Stimulated activated naive CD4-positive, alpha-beta T cell (primary cell): ENCODE measurements at regions not wholly inside any gene's neighbourhood (a gene's known extent, or its start where the extent isn't known, plus 50 kb on each side); places are given as distances from the start of the nearest gene placed in this dataset.

ENCODE experiments used
- DNase-seq, 6 experiments: peaks; one replicate each; lab custom pipeline; 2025; lab: John Stamatoyannopoulos, UW

DNA sequence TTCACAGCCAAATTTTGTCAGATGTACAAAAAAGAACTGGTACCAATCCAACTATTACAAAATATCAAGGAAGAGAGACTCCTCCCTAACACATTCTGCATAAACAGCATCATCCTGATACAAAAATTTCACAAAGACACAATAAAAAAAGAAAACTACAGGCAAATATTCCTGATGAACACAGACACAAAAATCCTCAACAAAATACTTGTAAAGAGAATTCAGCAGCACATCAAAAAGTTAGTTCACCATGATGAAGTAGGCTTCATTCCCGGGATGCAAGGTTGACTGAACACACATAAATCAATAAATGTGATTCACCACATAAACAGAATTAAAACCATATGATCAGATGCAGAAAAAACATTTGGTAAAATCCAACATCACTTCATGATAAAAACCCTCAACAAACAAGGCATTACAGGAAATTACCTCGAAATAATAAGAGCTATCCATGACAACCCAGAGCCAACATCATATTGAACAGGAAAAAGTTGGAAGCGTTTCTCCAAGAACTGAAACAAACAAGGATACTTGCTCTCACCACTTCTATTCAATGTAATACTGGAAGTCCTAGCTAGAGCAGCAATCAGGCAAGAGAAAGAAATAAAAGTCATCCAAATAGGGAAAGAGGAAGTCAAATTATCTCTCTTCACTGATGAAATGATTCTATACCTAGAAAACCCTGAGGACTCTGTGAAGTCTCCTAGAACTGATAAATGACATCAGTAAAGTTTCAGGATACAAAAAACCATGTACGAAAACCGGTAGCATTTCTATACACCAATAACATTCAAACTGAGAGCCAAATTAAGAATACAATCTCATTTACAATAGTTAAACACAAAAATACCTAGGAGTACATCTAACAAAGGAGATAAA is 223.1 kb downstream of the REEP3 start:
- DNase-seq: no peak

DNA sequence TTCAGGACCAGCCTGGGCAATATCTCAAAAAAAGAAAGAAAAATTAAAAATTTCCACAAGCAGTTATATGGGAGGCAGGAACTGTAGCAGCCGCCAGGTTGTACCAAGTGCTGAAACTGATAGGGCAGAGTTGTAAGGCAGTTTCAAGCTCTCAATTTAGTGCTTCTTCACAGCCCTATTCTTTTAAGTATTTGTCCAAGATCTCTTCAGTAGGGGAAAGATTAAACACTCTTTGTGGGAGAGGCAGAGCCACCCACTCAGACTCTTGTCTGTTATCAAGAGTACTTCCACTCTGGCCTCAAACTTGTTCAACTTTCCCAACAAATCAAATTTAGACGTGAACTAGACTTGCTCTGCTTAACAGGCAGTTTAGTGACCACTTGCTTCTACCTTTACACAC is 228.7 kb downstream of the REEP3 start:
- DNase-seq: no peak

DNA sequence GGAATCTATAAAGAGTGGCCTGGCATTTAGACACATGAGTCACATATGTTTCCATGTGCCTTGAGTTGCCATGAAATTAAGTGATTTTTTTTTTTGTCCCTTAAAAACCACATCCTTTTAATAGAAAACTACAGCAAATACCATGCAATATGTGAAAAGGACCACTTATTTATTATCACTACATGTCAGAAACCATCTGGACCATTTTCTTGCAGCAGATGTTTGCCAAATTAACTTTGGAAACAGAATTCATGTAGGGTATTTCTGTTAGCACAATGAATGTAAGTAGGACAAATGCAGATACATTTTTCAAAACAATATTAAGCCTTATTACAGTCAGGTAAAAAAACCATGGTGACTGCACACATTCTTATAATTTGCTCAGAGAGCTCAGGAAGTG is 230.6 kb downstream of the REEP3 start:
- DNase-seq: no peak

DNA sequence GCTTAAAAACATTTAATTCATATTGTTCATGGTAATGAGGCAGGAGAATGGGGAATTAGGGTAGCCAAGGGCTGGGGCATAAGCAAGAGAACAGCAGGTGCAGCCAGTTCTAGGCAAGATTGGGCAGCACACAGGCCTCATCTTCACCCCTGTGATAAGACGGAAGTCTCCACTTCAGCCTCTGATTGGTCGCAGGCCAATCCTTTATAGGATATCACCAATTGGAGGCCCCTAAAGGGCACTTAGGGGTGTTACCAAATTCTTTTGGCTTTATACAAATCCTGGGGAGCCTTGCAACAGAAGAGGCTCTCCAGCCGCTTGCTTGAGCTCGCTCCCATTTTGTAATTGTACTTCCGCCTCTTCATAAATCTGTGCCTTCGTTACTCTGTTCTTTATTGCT is 231.1 kb downstream of the REEP3 start:
- DNase-seq: no peak

DNA sequence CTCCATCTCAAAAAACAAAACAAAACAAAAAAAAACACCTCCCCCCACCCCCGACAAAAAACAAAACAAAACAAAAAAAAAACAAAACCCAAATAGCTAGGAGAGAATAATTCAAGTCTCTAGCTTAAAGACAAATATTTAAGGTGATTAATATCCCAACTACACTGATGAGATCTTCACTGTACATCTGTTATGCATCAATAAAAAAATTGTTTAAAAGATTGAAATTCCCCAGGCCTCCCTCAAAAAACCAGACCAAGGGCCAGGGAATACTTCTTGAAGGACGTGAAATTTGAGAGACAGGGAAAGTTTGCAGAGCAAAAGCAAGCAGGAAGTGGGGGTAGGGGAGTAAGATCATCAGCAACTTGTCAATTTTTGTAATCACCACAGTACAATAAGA is 232.6 kb downstream of the REEP3 start:
- DNase-seq: no peak

DNA sequence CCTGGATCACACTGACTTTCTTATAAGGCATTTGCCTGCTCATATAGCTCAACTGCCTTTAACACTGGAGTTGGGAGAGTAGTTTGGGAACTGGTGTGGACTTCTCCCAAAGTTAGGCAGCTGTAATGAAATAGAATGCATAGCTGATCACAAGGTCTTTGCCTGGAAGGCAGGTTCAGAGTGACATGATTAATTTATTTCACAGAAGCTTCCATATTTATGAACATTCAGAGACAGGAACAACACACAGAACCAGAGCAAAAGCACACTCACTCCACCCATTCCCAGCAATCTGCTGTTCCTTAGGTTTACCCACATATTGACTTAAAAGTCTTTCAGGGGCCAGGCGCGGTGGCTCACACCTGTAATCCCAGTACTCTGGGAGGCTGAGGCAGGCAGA is 234.2 kb downstream of the REEP3 start:
- no peak for DNase-seq

DNA sequence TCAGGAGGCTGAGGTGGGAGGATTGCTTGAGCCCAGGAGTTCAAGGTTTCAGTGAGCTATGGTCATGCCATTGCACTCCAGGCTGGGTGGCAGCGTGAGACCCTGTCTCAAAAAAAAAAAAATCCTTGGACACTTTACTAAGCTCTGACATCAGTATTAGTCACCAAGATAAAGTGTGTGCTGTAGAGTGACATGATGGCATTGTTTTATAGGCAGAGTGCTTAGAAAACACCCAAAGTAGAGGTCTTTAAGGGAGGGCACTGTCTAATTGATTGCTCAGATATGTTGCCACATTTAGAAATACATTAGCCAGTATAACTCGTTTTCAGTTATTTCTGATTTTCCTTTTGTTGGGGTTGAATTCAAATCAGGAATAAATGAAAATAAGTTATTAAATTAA is 235.9 kb downstream of the REEP3 start:
- no peak for DNase-seq

DNA sequence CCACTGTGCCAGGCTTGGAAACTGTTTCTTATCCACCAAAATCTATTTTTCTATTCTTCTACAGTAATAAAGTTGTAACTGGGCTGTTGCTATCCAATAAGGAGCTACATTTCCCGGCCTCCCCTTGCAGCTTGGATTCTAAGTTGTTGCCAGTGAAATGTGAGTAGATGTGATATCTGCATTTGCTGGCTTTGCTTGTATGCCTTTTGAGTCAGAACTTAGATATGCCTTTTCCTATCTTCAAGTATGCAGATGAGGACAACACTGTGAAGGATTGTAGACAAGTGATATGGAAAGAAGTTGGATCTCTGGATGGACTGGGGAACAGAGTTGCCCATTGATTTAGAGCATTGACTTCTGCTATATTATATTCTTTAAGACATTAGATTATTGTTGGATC is 236.9 kb downstream of the REEP3 start:
- DNase-seq: no peak

DNA sequence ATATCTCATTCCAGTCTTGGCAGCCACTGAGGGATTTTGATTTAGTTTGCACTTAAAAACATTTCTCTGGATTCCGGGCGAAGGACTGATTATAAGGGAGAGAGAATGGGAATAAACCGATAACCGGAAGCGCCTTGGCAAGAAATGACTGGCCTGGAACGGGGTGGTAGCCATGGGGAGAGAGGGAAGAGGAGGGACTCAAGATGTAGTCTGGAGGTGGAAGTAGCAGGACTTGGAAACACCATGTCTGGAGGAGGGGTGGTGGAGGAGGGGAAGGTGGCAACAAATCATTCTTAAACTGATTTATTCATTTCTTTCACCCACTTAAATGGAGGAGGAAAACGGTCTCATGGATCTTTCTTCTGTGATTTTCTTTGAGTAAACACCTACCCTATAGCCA is 238.1 kb downstream of the REEP3 start:
- DNase-seq: no peak

DNA sequence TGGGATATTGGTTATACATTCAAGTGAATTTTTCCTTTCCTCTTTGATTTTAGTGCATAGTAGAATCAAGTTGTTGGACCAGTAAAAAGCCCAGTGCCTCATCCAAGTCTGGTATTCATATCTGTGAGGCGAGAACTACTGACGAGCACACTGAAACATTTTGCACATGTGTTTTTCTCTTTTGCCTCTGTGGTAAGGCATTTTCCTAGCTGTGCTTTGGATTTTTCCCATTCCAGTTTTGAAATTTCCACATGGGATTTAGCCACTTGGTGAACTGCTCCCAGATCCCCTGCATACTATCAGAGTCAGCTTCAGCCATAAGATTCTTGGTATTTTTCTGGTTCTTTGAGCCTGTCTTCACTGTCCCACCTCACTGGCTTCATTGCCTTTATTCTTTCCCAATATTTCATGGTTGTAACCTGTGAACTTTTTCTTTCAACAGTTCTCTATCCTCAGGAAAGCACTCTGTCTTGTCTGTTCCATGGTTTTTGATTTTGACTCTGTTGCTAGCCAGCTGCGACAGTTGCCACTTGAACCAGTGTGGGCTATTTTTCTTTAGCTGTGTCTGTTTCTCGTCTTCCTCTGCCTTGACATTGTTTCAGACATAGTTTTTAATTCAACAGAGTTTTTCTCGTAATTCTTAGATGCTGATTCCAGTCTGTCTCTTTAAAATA is 239.0 kb downstream of the REEP3 start:
- no peak for DNase-seq

DNA sequence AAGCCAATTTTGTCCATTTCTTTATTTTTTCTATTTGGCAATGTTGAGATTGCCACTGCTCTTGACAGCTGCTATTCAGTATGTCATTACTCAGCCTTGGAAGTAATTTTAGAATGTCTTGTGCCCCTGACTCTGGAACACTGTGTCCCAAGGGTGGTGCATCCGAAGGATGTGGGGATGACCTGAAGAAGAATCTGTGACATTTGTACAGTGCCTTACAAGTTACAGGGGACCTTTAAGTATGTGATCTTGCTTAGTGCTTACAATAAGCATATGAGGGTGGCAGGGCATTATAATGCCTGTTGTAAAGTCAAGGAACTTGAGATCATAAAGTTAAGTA is 239.5 kb downstream of the REEP3 start:
- DNase-seq: no peak

DNA sequence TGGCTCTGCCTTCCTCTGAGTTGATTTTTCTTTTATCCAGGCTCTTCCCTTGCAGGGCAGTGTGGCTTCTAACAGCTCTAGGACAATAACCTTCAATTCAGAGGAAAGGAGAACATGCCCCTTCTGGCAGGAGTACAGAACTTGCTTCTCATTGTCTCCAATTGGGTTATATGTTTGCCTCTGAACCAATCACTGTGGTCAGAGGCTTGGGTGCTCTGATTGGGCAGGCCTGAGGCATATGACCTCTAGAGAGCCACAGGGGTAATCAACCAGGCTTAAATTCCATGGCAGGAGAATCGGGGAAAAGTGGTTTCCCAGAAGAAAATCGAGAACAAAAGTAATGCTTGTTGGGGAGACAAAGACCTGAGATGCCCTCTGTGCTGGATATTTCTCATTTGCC is 240.0 kb downstream of the REEP3 start:
- no peak for DNase-seq

DNA sequence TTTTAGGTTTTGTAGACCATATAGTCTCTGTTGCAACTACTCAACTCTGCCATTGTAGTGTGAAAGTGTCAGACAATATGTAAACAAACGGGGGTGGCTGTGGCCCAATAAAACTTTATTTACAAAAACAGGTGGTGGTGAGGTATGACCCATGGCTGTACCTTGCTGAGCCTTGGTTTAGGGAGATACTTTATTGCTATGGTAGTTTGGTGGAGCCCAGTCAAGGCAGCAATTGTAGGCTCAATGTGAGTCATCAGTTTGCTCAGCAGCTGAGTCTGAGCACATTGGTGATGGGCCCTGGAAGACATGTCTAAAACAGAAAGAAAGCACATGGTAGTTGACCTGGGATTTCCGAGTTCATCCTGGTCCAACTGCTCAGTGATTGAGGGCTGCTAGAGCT is 242.5 kb downstream of the REEP3 start:
- no peak for DNase-seq

DNA sequence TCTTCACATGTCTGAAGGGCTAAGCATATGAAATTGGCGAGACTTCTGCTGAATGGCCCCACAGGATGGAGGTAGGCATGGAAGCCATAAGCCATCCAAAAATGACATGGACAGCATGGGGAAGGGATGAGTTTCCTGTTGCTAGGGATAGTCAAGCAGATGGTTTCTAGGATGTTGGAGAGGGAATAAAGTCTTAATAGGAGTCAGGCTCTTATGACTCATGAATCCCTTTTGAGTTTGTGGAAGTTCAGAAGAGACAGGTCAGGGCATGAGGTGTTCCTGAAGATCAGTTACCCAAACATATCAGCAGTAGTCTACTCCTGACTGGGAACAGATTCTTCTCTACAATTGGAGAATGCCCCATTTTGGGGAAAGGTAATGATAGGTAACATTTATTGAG is 243.9 kb downstream of the REEP3 start:
- DNase-seq: no peak

DNA sequence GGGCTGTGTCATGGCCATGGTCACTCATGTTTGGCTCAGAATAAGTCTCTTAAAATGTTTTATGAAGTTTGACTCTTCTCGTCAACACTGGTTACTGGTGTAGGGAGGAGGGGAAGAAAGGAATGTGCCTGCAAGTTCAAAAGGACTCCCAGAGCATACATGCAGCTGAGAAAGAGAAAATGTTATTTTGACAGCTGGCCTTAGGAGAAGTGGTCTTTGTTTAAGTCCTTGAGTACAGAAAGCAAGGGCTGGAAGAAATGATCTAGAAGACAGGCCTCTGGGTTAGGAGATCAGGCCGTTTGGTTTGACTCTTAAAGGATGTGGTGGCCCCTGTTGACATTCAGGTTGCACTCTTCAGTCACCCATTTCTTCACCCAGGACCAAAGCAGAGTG is 245.5 kb downstream of the REEP3 start:
- DNase-seq: no peak

DNA sequence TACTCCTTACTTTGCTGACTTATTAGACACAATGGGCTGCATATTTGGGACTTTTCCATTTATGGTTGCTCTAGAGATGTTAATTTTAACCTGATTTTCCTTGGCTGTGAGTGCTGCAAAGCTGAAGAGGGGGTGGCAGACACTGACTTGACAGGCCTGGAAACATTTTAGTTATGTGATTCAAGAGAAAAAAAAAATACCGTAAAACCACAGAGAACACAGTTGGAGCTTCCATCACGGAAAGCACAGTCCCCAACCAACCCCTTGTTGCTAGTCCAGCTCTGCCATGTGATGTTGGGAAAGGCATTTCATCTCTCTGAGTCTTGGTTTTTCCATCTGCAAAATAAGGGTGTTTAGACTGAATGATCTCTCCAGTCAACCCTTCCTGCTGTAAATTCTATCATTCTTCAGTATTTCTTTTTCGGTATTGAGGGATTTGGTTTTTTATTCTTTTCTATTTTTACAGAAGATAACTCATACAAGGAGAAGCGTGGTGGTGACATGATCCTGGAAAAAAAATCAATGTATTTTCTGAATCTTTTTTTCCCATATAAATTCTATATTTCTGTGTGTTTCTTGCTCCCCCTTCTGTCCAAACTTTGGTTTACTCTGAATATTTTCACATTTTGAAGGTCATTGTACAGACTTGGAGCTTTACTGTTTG is 246.1 kb downstream of the REEP3 start:
- DNase-seq: no peak

DNA sequence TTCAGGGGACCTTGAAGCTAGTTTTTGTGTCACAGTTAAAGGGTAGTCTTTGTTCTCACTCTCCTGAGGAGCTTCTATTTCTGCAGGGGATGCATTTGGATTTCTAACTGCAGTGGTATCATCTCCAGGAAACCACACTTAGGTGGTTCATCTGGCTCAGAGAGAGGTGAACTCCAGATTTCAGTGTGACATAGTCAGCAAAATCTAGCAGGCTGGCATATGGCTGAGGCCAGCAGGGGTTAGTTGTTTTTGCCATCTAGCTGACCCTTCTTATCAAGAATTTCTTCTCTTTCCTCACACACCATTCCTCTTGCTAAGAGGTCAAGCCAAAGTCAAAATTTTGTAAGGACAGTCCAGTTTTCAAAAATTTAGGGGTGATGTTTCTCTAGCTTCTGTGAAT is 248.2 kb downstream of the REEP3 start:
- DNase-seq: no peak

DNA sequence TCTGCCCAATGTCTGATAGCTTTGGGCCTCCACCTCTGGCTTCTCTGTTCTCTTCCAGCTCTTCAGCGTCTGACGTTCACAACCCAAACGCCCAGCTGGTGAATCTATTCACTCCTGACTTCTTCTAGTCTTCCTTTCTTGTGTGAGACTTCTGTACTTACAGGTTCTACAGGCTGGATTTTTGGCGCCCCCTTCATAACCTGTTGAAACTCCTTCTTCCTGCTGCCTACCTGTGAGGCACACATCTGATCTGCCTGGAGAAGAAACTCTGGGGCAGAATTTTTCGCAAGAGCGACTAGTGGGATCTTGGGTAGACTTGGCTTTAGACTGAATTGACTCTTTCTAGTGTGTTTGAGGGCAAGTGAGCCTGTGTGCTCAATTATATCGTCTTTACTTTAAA is 249.3 kb downstream of the REEP3 start:
- no peak for DNase-seq

DNA sequence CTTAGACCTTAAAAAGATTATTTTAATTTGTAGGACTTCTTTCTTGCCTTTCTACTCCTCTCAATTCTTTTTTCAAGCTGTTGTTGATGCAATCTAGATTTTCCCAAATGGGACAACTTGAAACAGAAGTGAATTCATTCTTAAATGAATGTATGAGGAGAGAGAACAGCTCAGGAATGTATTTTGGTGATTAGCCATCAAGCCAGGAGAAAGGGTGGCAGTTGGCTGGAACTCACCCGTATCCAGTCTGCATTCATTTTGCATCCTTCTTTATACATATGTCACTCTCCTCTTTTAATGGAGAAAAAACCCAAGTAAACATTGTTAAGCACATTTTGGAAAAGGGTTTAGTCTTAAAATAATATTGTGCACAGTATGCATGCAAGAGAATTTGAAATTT is 251.3 kb downstream of the REEP3 start:
- no peak for DNase-seq

DNA sequence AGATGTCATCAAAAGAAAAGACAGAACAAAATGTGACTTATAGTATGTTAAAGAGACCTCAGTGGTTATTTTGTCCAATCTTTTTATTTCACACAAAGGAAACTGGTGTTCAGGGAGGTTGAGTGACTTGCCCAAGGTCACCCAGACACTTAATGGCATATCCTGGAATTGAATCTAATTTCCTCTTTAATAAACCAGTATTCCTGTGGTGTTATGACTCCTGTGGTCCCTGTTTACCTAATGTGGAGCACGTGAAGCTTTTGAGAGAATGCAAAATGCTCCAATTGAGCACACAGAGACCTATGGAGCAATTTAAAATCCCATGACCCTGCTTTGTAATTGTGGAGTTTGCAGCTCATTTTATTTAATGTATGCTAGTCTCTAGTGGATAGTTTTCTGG is 251.9 kb downstream of the REEP3 start:
- DNase-seq: no peak

DNA sequence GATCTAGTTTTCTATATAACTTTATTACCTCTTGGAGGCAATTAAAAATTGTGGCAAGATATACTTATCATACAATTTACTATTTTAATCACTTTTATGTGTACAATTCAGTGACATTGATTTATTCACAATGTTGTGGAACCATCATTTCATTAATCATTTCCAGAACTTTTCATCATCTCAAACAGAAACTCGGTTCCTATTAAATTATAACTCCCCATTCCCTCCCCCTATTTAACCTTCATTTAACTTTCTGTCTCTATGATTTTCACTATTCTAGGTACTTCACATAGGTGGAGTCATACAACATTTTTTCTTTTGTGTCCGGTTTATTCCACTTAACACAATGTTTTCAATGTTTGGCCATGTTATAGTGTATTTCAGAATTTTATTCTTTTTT is 252.8 kb downstream of the REEP3 start:
- no peak for DNase-seq

DNA sequence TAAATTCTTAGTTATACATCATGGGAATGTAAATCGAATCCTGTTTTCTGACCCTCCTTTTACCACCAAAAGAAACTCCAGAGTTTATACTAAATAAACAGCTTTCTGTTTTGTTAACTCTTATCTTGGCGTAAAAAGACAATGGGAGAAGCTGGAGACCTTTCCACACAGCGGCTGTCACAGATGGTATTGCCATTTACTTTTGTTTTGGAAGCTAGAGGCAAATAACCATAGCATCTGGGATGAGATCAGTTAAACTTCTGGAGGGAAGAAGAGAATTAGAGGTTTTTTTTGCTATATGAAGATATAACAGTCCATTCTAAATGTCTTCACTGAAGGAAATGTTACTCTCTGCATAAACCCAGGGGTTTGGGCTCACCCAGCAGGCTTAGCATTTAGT is 258.9 kb downstream of the REEP3 start:
- DNase-seq: no peak

DNA sequence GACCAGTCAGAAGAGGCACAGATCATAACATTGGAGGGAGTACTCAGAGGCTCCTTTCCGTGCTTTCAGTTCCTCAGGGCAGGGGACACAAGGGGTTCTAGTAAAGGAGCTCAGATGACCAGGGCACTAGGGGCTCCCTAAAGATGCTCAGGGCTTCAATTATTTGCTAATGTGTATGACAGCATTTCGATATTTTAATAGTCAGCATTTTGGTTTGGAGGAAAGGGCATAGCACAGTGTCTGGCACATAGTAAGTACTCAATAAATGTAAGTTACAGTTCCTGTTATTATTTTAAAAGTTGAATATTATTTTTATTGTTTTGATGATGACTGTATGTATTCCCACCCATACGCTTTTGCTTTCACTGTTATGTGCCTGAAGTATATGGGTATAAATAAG is 260.0 kb downstream of the REEP3 start:
- no peak for DNase-seq
